NB4 (cell line): ENCODE measurements at regions not wholly inside any gene's neighbourhood (a gene's known extent, or its start where the extent isn't known, plus 50 kb on each side); places are given as distances from the start of the nearest gene placed in this dataset.

Experiments used
- MYC ChIP-seq: IDR thresholded peaks from 2 replicates; pipeline ENCODE4 v1.6.1; 2011; ENCODE audit warnings: low read depth, low read length
- POLR2A ChIP-seq: IDR thresholded peaks from 2 replicates; pipeline ENCODE4 v1.6.1; 2011; ENCODE audit warnings: mild to moderate bottlenecking; ENCODE audit not compliant: insufficient read length; ENCODE audit errors: extremely low read depth
- TF ChIP-seq, protein P1 (sequence below): IDR thresholded peaks from one replicate; pipeline ENCODE4 v1.5.1; 2012; ENCODE audit warnings: low read depth, low read length
- TF ChIP-seq, protein P2 (sequence below): IDR thresholded peaks from 2 replicates; pipeline ENCODE4 v1.6.1; 2011; ENCODE audit warnings: low read depth, low read length

DNA sequence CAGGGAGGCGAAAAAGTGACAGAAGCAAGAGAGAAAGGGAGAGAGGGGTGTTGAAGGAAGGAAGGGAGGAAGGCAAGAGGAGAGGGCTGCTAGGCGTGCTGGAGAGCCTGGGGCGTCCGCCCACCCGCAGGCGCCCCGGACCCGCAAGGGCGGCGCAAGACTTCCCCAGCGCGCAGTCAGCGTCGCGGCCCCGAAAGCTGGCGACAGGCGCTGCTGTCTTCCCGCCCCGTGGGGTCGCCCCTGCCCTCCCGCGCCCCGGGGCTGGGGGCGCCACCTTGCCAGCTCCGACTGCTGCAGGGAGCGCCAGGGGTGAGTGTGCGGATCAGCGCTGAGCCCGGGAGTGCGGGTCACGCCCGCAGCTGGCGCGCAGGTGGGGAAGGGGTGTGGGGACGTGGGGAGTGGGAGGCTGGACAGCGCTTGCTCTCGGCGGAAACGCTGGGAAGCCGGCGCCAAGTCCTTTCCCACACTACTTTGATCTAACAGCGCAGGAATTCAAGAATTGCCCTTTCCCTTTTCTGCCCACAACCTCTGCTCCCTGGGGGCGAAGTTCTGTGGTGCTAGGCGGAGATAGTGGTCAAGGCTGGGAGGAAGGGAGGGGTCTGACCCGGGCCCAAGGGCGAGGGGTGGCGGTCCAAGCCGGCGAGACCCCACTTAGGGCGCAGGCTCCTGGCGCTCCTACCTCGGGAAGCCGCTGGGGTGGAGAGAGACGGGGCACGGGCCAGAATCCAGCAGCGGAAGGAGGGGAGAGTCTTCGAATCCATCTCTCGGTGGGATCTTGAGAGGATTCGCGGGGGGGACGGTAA lies 266.1 kb downstream of the CGGBP1 start, which contains the start of gene HTR1F:
- TF ChIP-seq, protein P1, sequence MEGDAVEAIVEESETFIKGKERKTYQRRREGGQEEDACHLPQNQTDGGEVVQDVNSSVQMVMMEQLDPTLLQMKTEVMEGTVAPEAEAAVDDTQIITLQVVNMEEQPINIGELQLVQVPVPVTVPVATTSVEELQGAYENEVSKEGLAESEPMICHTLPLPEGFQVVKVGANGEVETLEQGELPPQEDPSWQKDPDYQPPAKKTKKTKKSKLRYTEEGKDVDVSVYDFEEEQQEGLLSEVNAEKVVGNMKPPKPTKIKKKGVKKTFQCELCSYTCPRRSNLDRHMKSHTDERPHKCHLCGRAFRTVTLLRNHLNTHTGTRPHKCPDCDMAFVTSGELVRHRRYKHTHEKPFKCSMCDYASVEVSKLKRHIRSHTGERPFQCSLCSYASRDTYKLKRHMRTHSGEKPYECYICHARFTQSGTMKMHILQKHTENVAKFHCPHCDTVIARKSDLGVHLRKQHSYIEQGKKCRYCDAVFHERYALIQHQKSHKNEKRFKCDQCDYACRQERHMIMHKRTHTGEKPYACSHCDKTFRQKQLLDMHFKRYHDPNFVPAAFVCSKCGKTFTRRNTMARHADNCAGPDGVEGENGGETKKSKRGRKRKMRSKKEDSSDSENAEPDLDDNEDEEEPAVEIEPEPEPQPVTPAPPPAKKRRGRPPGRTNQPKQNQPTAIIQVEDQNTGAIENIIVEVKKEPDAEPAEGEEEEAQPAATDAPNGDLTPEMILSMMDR, result no peak
- TF ChIP-seq MYC (no peak), POLR2A (no peak)
- TF ChIP-seq, protein P2, sequence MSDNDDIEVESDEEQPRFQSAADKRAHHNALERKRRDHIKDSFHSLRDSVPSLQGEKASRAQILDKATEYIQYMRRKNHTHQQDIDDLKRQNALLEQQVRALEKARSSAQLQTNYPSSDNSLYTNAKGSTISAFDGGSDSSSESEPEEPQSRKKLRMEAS, result no peak
